ENCODE measurements at regions not wholly inside any gene's neighbourhood (a gene's known extent, or its start where the extent isn't known, plus 50 kb on each side); places are given as distances from the start of the nearest gene placed in this dataset.
"Not testable (repeated sequence)": the region's sequence is repeated elsewhere in the genome, so short reads cannot be mapped to it uniquely, and the experiment has no call there.

DNA sequence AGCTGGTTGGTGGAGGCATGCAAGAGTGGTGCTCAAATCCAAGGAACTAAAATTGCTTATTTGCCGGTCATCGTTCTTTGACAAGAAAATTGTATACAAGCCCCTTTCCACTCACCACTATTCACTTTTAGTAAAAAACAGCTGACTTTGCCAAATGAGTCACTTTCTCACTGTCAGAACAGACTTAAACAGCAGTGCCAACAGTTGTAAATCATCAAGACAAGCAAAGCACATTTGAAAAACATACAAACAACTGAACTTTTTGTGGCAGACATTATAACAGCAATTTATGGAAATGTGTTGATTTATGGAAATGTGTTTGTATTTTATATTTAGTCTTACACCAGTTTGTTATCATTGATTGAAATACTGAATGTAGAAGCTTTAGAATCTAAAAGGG, 112.8 kb upstream of the SAMD11 start:
- H4K8ac ChIP-seq (ENCODE audit: low read depth in 2 of 2, low read length in 2 of 2); BruUV-seq (replicated peaks); H3K79me1 ChIP-seq (ENCODE audit: low read depth in 1 of 2, low read length in 2 of 2); H4K5ac ChIP-seq (ENCODE audit: low read depth, low read length); H3K56ac ChIP-seq (ENCODE audit: extremely low read depth, insufficient read depth, low read length); H2AK9ac ChIP-seq (replicated peaks; ENCODE audit: low read depth, low read length, poor library complexity); H2BK120ac ChIP-seq (ENCODE audit: low read depth, low read length); POLR2A ChIA-PET (ENCODE audit: unreplicated experiment); dilution Hi-C loops (cut with HindIII; ENCODE audit: low sequenced_read_pairs, unreplicated experiment); H2BK15ac ChIP-seq (ENCODE audit: low read depth, low read length); H3K9ac ChIP-seq (ENCODE audit: low read depth, low read length); H3K14ac ChIP-seq (replicated peaks; ENCODE audit: low read depth, low read length); H4K20me1 ChIP-seq (ENCODE audit: insufficient read depth, low read length); H4K91ac ChIP-seq (ENCODE audit: insufficient read depth, low read depth, low read length); H3K36me3 ChIP-seq (ENCODE audit: control insufficient read depth, insufficient read depth, low read length); H3K4ac ChIP-seq (ENCODE audit: low read depth, low read length); H3K4me2 ChIP-seq (ENCODE audit: low read depth, low read length); H2BK20ac ChIP-seq (ENCODE audit: low read depth, low read length); H3K9me3 ChIP-seq (ENCODE audit: control insufficient read depth, insufficient read depth, low read length); in situ Hi-C loops (cut with MboI; ENCODE audit: low sequenced_read_pairs); intact Hi-C loops (cut with micrococcal nuclease); H2BK5ac ChIP-seq (ENCODE audit: low read depth, low read length, poor library complexity, severe bottlenecking); H3K4me3 ChIP-seq (ENCODE audit: insufficient read depth, low read depth, low read length); H3K27me3 ChIP-seq (ENCODE audit: control insufficient read depth, insufficient read depth, low read length); H3K18ac ChIP-seq (ENCODE audit: low read depth, low read length); H3K23ac ChIP-seq (ENCODE audit: low read depth, low read length); H3K4me1 ChIP-seq (ENCODE audit: control insufficient read depth, insufficient read depth, low read length); H3K9me1 ChIP-seq (ENCODE audit: insufficient read depth, low read length); CTCF ChIA-PET; H2AFZ ChIP-seq (replicated peaks; ENCODE audit: low read length, poor library complexity); H3K27ac ChIP-seq (ENCODE audit: insufficient read depth, low read length); DNase-seq; H2AK5ac ChIP-seq (ENCODE audit: low read depth, low read length): not testable (repeated sequence)
- no CpG with 5 or more reads among the region's 2 CpGs for WGBS, 2 experiments (ENCODE audit: extremely low coverage in 2 of 2, insufficient read length in 1 of 2)
- peak; percentile 27 for ATAC-seq (ENCODE audit: low read depth)
